CD4-positive, alpha-beta T cell treated with Interleukin-10 for 1 hour (primary cell): ENCODE measurements at regions not wholly inside any gene's neighbourhood (a gene's known extent, or its start where the extent isn't known, plus 50 kb on each side); places are given as distances from the start of the nearest gene placed in this dataset.
"Not testable (repeated sequence)": the region's sequence is repeated elsewhere in the genome, so short reads cannot be mapped to it uniquely, and the experiment has no call there.

Source experiments
- DNase-seq: peaks from one replicate; pipeline ENCODE4 v3.0.0-alpha.2; 2020

DNA sequence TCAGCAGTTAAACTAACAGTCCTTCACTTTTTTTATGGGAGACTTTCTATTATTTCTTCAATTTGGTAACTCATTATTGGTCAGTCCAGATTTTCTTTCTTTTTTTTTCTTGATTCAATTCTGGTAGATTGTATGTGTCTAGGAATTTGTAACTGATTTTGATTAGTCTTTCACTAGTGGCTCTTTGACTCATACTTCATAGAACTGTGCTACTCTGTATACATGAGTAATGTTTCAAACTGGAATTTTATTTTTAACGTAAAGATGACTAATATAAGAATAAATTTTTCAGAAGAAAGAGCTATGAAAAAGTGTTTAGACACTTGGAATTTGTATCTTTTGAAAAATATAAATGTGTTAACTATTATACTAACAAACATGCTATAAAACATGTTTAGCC, 813.0 kb downstream of the TRAM1L1 start:
- no peak for DNase-seq

DNA sequence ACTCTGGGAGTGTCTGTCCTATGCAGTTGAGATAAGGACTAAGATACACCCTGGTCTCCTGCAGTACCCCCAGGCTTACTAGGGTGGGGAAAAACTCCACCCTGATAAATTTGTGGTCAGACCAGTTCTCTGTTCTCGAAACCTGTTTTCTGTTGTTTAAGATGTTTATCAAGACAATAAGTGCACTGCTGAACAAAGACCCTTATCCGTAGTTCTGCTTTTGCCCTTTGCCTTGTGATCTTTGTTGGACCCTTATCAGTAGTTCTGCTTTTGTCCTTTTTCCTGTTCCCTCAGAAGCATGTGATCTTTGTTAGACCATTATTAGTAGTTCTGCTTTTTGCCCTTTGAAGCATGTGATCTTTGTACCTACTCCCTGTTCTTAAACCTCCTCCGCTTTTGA, 824.4 kb downstream of the TRAM1L1 start:
- DNase-seq: not testable (repeated sequence)

DNA sequence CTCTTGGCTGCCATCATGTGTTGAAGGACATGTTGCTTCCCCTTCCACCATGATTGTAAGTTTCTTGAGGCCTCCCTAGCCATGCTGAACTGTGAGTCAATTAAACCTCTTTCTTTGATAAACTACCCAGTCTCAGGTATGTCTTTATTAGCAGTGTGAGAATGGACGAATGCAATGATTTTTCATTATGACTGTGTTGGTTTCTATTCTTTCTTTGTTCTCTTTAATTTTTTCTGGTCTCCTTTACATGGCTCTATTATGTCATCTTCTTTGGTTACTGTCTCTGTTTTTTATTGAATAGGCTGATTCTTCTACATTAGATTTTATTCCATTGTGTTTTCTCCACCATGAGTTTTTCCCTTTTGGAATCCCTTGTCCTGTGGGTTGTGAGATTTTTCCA, 840.6 kb downstream of the TRAM1L1 start:
- DNase-seq: no peak

DNA sequence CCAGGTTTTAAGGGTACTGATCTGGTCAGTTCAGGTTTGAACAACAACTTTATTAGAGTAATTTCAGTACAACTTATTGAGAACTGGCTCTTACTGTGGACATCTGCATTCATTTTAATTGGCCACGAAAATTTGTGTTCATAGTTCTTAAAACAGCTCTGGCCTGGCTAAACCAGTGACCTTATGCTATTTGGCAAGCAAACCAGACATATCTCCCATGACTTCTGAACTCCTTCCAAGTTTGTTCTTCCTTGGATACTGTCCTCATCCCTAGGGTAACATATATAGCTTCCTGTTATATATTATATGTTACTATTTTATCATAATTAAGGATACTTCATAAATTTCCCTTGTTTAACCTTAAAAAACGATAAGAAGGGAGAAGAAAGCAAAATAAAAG, 841.9 kb downstream of the TRAM1L1 start:
- no peak for DNase-seq

DNA sequence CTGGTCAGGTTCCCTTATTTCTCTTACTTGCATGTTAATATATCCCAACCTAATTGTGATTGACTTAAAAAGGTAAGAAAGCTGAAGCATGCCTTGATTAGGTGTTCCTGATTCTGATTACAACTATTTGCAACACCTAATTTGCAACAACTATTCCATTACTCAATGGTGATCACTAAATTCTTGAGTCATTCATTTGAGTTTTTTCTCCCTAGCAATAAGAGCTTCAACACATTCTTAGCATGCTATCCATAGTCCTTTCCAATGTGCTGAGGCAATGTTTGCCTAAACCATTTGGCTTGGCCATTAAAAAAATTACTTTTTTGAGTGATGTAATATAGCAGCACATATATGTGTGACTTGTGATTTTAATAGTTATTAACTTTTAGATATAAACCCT, 851.4 kb downstream of the TRAM1L1 start:
- DNase-seq: no peak

DNA sequence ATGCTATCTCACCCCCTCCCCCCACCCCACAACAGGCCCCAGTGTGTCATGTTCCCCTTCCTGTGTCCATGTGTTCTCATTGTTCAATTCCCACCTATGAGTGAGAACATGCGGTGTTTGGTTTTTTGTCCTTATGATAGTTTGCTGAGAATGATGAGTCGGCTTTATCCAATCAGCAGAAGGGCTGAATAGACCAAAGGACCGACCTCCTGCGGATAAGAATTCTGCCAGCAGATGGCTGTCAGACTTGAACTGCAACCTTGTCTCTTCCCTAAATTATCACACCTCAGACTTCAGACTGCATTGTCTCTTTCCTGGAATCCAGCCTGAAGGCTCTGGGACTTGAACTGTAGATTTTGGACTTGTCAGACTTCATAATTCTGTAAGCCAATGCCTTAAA, 853.4 kb downstream of the TRAM1L1 start:
- DNase-seq: not testable (repeated sequence)

DNA sequence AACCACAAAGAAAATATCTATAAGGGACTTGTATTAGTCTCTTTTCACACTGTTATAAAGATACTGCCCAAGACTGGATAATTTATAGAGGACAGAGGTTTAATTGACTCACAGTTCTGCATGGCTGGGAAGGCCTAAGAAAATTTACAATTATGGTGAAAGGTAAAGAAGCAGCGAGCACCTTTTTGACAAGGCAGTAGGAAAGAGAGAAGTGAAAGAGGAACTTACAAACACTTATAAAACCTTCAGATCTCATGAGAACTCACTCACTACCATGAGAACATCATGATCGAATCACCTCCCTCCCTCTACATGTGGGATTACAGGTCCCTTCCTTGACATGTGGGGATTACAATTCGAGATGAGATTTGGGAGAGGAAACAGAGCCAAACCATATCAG, 856.0 kb downstream of the TRAM1L1 start:
- DNase-seq: no peak

DNA sequence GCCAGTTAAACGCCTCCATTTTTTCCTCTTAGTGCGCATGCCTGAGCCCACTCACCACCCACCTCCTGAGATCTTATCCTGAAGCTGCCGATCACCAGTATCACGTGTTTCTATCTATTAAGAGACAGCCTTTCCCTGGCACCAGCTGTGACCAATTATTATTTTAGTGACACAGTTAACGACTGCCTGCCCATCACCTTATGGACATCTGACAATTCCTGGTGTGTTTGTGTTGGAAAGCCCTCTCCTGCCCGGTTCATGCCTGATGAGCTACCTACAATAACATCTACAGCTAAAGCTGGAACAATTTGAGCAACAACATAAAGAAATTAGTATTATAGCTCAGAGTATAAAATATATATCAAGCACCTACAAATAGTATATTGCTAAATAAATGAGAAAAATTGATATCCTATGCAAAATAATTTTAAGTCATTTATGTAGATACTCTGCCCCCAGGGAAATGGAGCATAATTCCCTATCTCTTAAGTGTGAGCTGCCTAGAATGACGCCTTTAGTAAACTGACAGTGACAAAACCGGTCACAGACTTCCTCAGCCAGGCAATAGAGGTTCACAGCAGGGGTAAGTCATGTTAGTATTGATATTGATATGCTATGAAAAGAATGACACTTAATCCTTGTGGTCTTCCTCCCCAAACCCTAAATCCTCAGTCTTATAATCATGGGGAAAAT, 862.2 kb downstream of the TRAM1L1 start:
- DNase-seq: no peak

DNA sequence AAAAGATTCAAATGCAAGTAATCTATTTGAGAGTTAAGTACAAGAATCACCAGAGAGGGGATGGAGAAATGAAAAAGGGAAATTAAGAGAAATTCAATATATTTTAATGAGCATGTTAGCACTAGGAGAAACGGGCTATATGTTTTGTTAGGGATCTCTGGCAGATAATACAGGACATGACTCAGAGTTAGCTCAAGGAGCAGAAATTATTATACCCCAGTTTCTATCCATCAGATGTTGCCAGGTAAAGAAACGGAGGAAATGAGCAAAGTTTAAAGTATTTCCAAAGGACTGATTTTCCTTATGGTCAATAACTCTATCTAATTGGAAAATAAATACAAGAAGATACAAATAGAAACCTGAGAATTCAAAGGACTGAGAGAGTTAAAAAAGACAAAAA, 867.6 kb downstream of the TRAM1L1 start:
- no peak for DNase-seq

DNA sequence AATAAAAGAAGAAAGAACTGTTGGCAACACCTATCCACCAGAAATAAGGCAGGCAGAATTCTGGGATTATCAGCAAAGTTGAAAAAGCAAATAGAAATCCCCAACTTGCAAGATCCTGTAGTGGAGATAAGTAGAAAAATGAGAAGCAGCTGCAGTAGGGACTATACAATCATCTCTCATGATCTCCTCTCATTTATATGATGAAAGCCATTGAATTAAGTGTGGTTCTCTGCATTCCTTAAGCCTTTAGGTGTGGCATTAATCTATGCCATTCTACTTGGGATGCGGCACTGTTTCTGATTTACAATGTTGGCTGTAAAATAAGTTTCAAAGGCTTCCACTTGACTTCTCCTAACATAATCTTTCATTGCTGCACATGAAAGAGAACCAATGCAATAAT, 869.8 kb downstream of the TRAM1L1 start:
- no peak for DNase-seq

DNA sequence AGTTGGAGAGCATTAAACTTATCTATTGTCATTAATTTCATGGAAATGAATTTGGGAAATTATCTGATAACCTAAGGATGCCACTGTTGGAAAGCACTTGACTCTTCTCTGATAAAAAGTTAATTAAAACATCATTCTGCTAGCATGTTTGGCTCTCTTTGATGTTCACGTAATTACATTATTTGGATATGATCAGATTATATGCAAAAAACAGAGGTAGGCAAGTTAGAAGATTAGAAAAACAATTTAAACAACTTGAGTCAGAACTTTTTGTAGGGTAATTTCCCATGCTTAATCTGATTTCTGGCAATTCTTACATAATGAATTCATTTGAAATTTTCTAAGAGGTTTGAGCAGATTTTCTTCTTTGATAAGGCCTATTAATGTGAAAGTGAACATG, 882.9 kb downstream of the TRAM1L1 start:
- no peak for DNase-seq

DNA sequence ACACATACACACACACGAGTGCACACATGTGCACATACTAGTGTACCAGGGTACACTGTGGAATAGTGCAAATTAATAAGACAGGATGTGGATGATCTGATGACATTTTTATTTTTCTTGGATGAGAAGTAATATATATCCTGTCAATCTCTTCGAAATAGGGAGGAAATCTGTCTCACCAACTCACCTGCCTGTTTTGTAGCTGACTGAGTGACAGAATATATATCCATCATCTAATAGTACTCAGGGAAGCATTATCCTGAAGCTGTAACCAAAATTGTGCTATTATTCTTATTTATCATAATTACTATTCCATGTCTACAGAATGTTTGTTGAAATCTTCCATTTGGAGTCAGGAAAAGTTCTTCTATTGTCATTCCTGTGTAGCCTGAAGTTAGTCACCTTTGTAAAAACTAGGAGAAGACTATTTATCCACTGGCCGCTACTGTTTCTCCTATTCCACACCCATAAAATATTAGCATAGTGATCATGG, 888.0 kb downstream of the TRAM1L1 start:
- no peak for DNase-seq

DNA sequence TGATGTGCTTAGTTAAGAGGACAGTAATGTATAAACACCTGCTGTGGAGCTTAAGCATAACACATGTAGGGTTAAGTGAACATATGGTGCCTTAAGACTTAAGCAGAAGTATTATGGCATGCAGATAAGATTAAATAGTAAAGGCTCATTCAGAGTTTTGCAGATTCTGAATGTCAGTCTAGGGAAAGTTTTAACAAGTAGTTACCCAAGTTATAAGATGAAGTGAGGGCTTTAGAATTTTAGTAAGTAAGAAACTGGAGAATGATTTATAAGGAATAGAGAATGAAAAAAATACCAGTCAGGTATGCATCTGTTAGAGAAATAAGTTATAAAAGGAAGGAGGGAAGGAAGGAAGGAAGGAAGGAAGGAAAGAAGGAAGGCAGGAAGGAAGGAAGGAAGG, 902.1 kb downstream of the TRAM1L1 start:
- no peak for DNase-seq

DNA sequence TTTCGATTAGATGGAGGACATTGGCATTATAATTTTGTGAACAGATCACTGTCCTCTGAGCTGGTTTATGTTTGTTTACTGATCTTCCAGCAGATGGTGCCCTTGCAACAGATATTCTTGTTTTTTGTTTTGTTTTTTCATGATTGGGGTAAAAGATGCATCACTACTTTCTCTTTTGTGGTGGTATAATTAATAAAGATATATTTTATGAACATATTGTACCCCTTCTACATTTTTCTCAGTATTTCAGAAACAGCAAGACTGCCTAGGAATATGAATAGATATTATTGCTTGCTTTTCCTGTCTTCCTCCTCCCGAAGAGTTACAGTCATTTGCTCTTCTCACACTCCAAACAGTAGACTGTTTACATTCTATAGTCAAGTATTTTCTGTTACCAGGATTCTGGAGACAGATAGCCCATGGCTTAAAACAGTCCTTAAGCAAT, 905.2 kb downstream of the TRAM1L1 start:
- DNase-seq: no peak

DNA sequence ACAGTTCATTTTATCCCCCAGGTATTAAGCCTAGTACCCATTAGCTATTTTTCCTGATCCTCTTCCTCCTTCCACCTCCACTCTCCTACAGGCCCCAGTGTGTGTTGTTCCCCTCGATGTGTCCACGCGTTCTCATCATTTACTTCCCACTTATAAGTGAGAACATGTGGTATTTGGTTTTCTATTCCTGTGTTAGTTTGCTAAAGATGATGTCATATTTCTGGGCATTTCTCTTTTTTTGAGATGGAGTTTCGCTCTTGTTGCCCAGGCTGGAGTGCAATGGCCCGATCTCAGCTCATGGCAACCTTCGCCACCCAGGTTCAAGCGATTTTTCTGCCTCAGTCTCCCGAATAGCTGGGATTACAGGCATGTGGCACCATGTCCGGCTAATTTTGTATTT, 934.0 kb downstream of the TRAM1L1 start:
- not testable (repeated sequence) for DNase-seq

DNA sequence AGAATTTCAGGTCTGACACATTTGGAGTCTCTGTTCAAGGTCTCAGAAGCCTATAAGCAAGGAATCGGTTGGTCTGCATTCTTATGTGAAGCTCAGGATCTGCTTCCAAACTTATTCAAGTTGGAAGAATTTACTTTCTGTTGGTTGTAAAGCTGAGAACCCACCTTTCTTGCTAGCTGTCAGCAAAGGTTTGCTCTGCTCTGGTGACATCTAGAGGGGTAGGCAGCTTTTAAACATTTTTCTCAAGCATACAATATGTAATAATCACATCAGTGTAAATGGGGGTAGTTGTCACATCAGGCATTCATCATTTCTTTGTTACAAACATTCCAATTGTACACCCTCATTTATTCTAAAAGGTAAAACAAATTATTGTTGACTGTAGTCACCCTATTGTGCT, 935.2 kb downstream of the TRAM1L1 start:
- DNase-seq: no peak

DNA sequence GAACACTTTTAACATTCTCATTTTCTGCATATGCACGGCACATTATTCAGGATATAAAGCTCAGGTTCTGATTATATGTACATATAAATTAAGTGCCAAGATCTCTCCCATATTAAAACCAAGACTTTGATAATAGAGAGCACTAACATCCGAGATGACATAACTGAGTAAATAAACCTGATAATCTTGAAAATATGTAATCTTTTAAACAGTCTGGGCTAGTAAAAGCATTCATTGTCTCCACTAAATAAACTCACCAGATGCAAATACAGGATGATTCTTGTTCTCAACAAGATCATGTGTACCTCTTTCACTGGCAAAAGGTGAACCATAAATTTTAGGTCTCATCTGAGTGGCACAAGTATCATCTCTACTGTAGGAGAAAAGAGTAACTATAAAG, 942.2 kb downstream of the TRAM1L1 start:
- no peak for DNase-seq

DNA sequence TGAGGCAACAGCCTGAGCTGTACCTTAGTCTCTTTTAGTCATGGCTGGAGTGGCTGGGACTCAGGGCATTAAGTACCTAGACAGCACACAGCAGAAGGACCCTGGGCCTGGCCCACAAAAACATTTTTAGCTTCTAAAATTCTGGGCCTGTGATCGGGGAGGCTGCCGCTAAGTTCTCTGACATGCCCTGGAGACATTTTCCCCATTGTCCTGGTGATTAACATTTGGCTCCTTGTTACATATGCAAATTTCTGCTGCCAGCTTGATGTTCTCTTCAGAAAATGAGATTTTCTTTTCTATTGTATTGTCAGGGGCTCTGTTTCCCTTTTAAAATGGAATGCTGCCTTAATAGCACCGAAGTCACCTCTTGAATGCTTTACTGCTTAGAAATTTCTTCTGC, 952.4 kb downstream of the TRAM1L1 start:
- DNase-seq: no peak

DNA sequence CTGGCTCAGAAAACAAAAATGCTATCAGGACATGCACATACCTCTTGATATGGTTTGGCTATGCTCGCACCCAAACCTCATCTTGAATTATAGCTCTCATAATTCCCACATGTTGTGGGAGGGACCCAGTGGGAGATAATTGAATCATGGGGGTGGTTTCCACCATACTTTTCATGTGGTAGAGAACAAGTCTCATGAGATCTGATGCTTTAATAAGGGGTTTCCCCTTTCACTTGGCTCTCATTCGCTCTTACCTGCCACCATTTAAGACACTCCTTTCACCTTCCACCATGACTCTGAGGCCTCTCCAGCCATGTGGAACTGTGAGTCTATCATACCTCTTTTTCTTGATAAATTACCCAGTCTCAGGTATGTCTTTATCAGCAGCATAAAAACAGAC, 958.6 kb downstream of the TRAM1L1 start:
- DNase-seq: no peak

DNA sequence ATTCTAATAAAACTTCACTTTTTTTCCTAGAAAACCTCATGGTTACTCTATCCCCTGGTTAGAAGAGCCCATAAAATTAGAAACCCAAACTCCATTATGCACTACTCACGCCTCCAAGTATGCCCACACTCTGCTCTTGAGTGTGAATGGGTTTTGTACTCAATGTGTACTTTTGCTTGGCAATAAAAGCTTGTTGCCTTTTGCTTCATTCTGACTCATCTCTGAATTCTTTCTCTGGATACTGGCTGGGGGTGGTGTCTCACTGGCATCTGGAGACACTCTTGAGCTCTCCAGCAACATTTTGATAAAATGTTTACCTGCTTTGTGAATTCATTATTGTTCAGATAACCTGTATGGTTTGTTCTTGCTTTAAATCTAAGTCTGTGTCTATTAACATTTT, 963.3 kb downstream of the TRAM1L1 start:
- DNase-seq: no peak

DNA sequence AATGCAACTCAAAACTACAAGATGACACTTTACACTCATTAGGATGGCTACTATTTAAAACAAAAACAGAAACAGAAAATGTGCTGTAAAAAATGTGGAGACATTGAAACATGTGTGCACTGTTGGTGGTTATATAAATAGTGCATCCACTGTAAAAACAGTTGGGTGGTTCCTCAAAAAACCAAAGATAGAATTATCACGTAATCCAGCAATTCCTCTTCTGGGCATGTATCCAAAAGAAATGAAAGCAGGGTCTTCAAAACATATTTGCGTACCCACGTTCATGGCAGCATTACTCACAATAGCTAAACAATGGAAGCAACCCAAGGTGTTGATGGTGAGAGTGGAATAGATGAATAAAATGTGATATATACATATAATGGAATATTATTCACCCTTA, 967.2 kb downstream of the TRAM1L1 start:
- DNase-seq: no peak

DNA sequence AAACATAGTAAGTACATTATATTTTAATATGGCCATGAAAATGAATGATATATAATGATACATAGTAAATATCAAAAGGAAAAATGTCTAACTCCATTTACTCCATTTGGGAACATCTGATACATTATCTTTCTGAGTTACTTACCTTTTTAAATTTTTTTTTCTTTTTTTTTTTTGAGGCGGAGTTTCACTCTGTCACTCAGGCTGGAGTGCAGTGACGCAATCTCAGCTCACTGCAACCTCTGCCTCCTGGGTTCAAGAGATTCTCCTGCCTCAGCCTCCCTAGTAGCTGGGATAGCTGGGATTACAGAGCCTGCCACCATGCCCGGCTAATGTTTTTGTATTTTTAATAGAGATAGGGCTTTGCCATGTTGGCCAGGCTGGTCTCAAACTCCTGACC, 972.5 kb downstream of the TRAM1L1 start:
- not testable (repeated sequence) for DNase-seq

DNA sequence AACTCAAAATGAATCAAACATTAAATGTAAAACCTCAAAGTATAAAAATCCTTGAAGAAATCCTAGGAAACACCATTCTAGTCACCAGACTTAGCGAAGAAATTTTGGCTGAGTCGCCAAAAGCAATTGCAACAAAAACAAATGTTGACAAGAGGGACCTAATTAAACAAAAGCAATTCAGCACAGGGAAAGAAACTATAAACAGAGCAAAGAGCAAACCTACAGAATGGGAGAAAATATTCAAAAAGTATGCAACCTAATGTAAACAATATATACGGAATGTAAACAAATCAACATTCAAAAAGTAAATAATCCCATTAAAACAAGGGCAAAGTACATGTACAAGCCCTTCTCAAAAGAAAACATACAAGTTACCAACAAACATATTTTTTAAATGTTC, 974.7 kb downstream of the TRAM1L1 start:
- no peak for DNase-seq

DNA sequence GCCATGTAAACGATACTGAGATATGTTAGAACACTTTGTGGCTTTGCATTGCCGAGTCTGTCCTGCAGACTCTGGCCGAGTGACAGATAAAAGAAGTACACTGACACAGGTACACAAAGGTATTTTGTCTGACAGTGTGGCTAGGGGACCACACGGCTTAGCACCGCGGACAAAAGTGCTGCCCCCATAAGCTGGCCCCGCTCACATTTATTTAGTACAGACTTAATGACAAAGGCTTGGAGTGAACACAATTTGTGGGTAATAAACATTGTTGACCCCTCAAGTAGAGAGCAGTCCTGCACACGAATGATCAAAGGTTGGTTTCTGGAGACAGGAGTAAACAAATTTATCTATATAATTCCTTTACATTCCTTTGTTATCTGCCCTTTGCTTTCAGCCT, 976.8 kb downstream of the TRAM1L1 start:
- no peak for DNase-seq

DNA sequence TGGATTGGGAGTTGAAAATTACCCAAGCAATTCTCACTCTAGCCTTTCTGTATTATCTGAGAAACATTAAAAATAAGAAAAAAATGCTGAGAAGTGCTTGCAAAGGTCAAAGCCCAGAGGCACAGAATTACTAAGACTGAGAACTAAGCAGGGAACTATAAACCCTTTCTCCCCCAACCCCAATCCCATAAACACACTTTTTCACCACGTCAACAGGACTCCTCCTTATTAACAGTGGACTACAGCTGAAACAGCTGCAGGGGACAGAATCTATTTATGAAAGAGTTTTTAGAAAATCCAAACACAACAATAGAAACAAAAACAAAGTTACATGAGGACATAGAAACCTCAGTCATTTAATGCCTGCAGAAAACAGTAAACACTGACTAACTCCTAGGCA, 984.1 kb downstream of the TRAM1L1 start:
- DNase-seq: no peak
